ENCODE measurements at regions not wholly inside any gene's neighbourhood (a gene's known extent, or its start where the extent isn't known, plus 50 kb on each side); places are given as distances from the start of the nearest gene placed in this dataset.

DNA sequence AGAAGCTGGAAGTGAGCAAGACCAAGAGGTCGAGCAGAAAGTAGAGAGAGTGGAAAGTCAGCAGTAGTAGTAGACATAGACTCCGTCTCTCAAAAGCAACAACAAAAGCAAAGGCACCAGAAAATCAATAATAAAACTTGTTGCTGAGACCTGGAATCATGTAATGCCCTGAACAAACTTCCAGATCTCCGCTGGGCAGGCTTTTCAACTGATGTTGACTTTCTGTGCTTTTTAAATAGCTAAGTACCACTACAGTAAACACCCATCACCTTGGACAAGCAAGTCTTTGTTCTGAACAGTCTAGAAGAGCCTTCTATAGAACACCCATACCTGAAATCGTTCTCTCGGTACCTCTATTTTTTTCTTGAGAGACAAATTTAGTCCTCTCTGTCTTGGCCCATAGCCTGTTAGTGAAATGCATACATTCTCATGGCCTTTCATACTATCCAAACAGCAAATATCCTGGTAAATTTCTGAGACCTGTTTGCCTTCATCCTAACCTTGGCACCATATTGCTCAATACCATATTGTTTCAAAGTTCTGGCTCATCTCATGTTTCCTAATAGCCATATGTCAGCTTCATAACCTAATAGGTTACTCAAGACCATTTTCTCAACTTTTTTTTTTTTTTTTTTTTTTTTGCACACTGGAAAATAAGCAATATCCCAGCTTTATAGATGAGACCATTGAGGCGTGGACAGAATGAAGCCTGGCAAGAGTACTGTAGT lies 200.6 kb upstream of the RBPJ start:
- no peak for DNase-seq
- no peak for TF ChIP-seq EP300 (IDR thresholded peaks at IDR 0.05)
- 62 to 79% methylated on average over 6 of the region's 6 CpGs for WGBS, 2 donors
- Histone ChIP-seq H3K4me3 (no peak overlapping the region), H3K4me1 (no peaks in the 10 kb centered on the region), H3K27me3 (no peaks in the 10 kb centered on the region), H3K9me3 (no peaks in the 10 kb centered on the region), H3K27ac (no peak overlapping the region), H3K36me3 (no peaks in the 10 kb centered on the region)
- ATAC-seq (ENCODE audit: low FRiP score in 2 of 2) = no peak

DNA sequence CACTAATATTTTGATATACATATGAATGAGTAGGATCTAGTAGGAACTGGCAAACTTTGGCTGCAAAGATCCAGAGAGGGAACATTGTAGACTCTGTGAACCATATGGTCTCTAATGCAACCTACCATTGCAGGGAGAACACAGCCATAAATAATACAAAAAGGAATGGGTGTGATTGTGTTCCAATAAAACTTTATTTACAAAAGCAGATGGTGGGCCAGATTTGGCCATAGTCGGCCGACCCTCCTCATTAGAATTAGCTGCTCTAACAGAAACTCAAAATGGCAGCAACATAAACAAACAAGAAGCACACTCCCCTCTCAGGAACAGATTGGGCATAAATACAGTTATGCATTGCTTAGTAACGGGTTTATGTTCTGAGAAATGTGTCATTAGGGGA lies 198.1 kb upstream of the RBPJ start:
- TF ChIP-seq POLR2AphosphoS5 (IDR thresholded peaks at IDR 0.05) (no peak), POLR2A (IDR thresholded peaks at IDR 0.05) (no peak), EP300 (IDR thresholded peaks at IDR 0.05) (no peak)
- TF ChIP-seq, protein P1, sequence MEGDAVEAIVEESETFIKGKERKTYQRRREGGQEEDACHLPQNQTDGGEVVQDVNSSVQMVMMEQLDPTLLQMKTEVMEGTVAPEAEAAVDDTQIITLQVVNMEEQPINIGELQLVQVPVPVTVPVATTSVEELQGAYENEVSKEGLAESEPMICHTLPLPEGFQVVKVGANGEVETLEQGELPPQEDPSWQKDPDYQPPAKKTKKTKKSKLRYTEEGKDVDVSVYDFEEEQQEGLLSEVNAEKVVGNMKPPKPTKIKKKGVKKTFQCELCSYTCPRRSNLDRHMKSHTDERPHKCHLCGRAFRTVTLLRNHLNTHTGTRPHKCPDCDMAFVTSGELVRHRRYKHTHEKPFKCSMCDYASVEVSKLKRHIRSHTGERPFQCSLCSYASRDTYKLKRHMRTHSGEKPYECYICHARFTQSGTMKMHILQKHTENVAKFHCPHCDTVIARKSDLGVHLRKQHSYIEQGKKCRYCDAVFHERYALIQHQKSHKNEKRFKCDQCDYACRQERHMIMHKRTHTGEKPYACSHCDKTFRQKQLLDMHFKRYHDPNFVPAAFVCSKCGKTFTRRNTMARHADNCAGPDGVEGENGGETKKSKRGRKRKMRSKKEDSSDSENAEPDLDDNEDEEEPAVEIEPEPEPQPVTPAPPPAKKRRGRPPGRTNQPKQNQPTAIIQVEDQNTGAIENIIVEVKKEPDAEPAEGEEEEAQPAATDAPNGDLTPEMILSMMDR (IDR thresholded peaks at IDR 0.05) = no peak
- Histone ChIP-seq H3K27ac (no peak overlapping the region), H3K4me1 (no peaks in the 10 kb centered on the region), H3K4me3 (no peak overlapping the region), H3K36me3 (no peaks in the 10 kb centered on the region), H3K9me3 (no peaks in the 10 kb centered on the region), H3K27me3 (no peaks in the 10 kb centered on the region)
- DNase-seq = no peak
- 91 to 96% methylated on average over 3 of the region's 3 CpGs for WGBS, 2 donors
- no peak for ATAC-seq (ENCODE audit: low FRiP score in 2 of 2)

DNA sequence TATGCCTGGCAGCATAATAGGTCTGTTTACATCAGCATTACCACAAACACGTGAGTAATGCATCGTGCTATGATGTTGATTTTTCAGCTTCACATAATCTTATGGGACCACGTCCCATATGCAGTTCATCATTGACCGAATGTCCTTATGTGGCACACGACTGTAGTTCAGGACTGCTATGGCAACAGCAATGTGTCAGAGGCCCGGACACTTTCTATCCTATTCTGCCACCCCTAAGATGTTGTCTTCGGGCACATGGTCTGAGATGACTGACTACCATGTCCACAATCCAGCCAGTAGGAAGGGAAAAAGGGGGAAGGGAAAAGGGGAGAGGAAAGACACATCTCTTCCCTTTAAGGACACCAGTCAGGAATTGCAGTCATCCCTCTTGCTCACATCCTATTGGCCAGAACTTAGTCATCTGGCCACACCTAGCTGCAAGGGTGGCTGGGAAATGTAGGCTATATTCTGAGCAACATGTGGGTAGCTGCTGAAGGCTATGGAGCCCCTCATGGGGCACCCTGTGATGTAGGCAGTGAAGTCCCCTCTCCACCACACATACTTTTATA lies 196.0 kb upstream of the RBPJ start:
- Histone ChIP-seq H3K27ac (no peak overlapping the region), H3K4me3 (no peak overlapping the region), H3K9me3 (no peaks in the 10 kb centered on the region), H3K4me1 (no peaks in the 10 kb centered on the region), H3K27me3 (no peaks in the 10 kb centered on the region), H3K36me3 (no peaks in the 10 kb centered on the region)
- ATAC-seq (ENCODE audit: low FRiP score in 2 of 2) (no peak), DNase-seq (no peak)
- 94 to 96% methylated on average over 7 of the region's 7 CpGs for WGBS, 2 donors
- no peak for TF ChIP-seq POLR2A (IDR thresholded peaks at IDR 0.05)
- TF ChIP-seq, protein P1 (IDR thresholded peaks at IDR 0.05) = no peak

DNA sequence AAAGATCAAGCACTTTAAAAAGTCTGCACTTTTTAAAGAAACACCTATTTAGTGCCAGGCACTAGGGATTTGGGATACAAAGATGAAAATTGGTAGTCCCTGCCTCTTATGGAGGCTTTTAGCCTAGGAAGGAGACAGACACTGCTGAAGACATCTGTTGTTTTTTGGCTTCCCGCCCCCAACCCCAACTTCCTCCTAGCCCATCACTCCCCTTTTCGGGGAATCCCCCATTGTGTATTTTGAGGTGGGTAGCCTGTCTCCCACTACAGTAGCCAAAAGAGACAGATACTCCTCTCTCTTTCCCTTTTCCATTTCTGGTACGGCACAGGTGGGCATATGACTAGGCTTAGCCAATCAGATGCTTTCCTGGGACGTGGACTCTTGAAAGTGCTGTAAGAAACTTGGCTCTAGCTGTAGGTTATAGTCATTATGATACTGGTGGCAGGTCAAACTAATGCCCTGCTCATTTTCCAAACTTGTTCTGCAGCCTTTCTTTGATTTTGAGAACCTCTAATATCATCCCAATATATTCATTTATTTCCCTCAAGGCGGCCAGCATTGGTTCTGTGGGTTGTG lies 194.6 kb upstream of the RBPJ start:
- no peak overlapping the region for H3K27ac ChIP-seq
- H3K9me3 ChIP-seq = no peaks in the 10 kb centered on the region
- WGBS, 2 donors = 71 to 73% methylated on average over 5 of the region's 5 CpGs
- no peak for DNase-seq
- H3K36me3 ChIP-seq = no peaks in the 10 kb centered on the region
- ATAC-seq (ENCODE audit: low FRiP score in 2 of 2) = no peak
- no peaks in the 10 kb centered on the region for H3K4me1 ChIP-seq
- no peak overlapping the region for H3K4me3 ChIP-seq
- no peaks in the 10 kb centered on the region for H3K27me3 ChIP-seq
- TF ChIP-seq EP300 (IDR thresholded peaks at IDR 0.05) = no peak
- TF ChIP-seq, protein P1 (IDR thresholded peaks at IDR 0.05) = no peak
- no peak for TF ChIP-seq POLR2A (IDR thresholded peaks at IDR 0.05)
- TF ChIP-seq POLR2AphosphoS5 (IDR thresholded peaks at IDR 0.05) = no peak

DNA sequence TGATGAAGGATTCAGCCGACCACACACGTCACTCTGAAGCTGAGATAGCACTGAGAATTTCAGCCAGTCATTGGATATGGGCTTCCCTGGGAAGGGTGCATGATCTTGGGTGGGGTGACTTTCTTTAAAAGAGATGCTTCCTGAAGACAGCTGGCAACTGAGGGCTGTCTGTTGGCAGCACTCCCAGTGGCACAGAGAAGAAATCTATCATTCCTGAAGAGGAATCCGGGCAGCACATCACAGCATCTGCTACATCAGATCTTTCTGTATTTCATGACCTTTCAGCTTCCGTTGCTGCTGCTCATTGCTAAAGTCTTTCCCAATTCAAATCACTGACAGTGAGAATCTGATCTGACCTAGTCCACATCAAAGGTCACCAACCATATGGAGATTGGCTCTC lies 193.8 kb upstream of the RBPJ start:
- ATAC-seq (ENCODE audit: low FRiP score in 2 of 2) (no peak), DNase-seq (no peak)
- Histone ChIP-seq H3K27me3 (no peaks in the 10 kb centered on the region), H3K4me3 (no peak overlapping the region), H3K4me1 (no peaks in the 10 kb centered on the region), H3K9me3 (no peaks in the 10 kb centered on the region), H3K27ac (no peak overlapping the region), H3K36me3 (no peaks in the 10 kb centered on the region)
- no peak for TF ChIP-seq POLR2A (IDR thresholded peaks at IDR 0.05)
- TF ChIP-seq, protein P1 (IDR thresholded peaks at IDR 0.05) = no peak
- TF ChIP-seq EP300 (IDR thresholded peaks at IDR 0.05) = no peak
- no peak for TF ChIP-seq POLR2AphosphoS5 (IDR thresholded peaks at IDR 0.05)
- 90% methylated on average over 4 of the region's 4 CpGs for WGBS, 2 donors
